ENCODE measurements at regions not wholly inside any gene's neighbourhood (a gene's known extent, or its start where the extent isn't known, plus 50 kb on each side); places are given as distances from the start of the nearest gene placed in this dataset.

GRCh38 chr2:212596688-212597087, 58.1 kb upstream of the ERBB4 start:
- TF ChIP-seq CTCF (IDR thresholded peaks at IDR 0.05; ENCODE audit: poor library complexity) (no peak), EZH2phosphoT487 (IDR thresholded peaks at IDR 0.05; ENCODE audit: low read depth, severe bottlenecking, unreplicated experiment) (no peak), EZH2 (IDR thresholded peaks at IDR 0.05; ENCODE audit: borderline replicate concordance) (no peak)
